BLaER1 (cell line): ENCODE measurements at regions not wholly inside any gene's neighbourhood (a gene's known extent, or its start where the extent isn't known, plus 50 kb on each side); places are given as distances from the start of the nearest gene placed in this dataset.

Source experiments
- H3K27ac ChIP-seq: shearing (Covaris generic); formaldehyde crosslinking; 2 replicates; pipeline ENCODE4 v1.8.1; 2022
- H3K27me3 ChIP-seq: shearing (Covaris generic); formaldehyde crosslinking; 2 replicates; pipeline ENCODE4 v1.8.1; 2022
- H3K36me3 ChIP-seq: shearing (Covaris generic); formaldehyde crosslinking; 2 replicates; pipeline ENCODE4 v1.8.1; 2022
- H3K4me1 ChIP-seq: shearing (Covaris generic); formaldehyde crosslinking; 2 replicates; pipeline ENCODE4 v1.8.1; 2022
- H3K4me2 ChIP-seq: shearing (Covaris generic); formaldehyde crosslinking; 2 replicates; pipeline ENCODE4 v1.8.1; 2022
- H3K4me3 ChIP-seq: shearing (Covaris generic); formaldehyde crosslinking; 2 replicates; pipeline ENCODE4 v1.8.1; 2022
- H3K9ac ChIP-seq: shearing (Covaris generic); formaldehyde crosslinking; 2 replicates; pipeline ENCODE4 v1.8.1; 2022
- H3K9me3 ChIP-seq: shearing (Covaris generic); formaldehyde crosslinking; 2 replicates; pipeline ENCODE4 v1.8.1; 2022
- H4K20me1 ChIP-seq: shearing (Covaris generic); formaldehyde crosslinking; 2 replicates; pipeline ENCODE4 v1.8.1; 2022
- Cebpa-rat ChIP-seq: shearing (Covaris generic); IDR thresholded peaks from 2 replicates; pipeline ENCODE4 v1.8.1; 2022

- H3K36me3 ChIP-seq = no peaks in the 10 kb centered on the region
- no peak overlapping the region for H3K4me2 ChIP-seq
- H3K27ac ChIP-seq = no peak overlapping the region
- no peak overlapping the region for H3K4me3 ChIP-seq
- H3K27me3 ChIP-seq = no peaks in the 10 kb centered on the region
- H4K20me1 ChIP-seq = no peaks in the 10 kb centered on the region
- no peaks in the 10 kb centered on the region for H3K4me1 ChIP-seq
- TF ChIP-seq Cebpa-rat = no peak
- no peak overlapping the region for H3K9ac ChIP-seq
- H3K9me3 ChIP-seq = no peaks in the 10 kb centered on the region
Measured at GRCh38 chr2:123732563-123732962, 292.5 kb upstream of the CNTNAP5 start.

DNA sequence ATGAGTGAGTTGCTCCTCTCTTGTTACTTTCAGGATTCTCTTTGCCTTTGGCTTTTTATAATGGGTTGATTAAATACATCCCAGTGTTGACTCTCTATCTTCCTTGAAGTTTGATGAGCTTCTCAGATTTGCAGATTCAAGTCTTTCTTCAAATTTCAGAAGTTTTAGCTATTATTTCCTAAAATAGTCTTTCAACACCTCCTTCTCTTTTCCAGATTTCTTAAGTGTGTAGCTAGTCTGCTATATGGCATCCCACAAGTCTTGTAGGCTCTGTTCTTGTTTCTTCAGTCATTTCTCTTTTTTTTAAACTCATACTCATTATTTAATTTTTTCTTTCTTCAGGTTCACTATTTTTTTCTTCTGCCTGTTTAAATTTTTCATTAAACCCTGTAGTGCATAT is 287.7 kb upstream of the CNTNAP5 start:
- H3K4me1 ChIP-seq = no peaks in the 10 kb centered on the region
- H3K36me3 ChIP-seq = no peaks in the 10 kb centered on the region
- no peaks in the 10 kb centered on the region for H3K27me3 ChIP-seq
- H3K27ac ChIP-seq = no peak overlapping the region
- TF ChIP-seq Cebpa-rat = no peak
- no peaks in the 10 kb centered on the region for H4K20me1 ChIP-seq
- H3K4me3 ChIP-seq = no peak overlapping the region
- no peak overlapping the region for H3K9ac ChIP-seq
- H3K9me3 ChIP-seq = no peaks in the 10 kb centered on the region
- H3K4me2 ChIP-seq = no peak overlapping the region

GRCh38 chr2:123738643-123739042 is 286.4 kb upstream of the CNTNAP5 start:
- no peak for TF ChIP-seq Cebpa-rat
- no peaks in the 10 kb centered on the region for H4K20me1 ChIP-seq
- H3K9me3 ChIP-seq = no peaks in the 10 kb centered on the region
- no peaks in the 10 kb centered on the region for H3K27me3 ChIP-seq
- no peaks in the 10 kb centered on the region for H3K36me3 ChIP-seq
- H3K4me3 ChIP-seq = no peak overlapping the region
- H3K9ac ChIP-seq = no peak overlapping the region
- no peaks in the 10 kb centered on the region for H3K4me1 ChIP-seq
- no peak overlapping the region for H3K4me2 ChIP-seq
- H3K27ac ChIP-seq = no peak overlapping the region

- Histone ChIP-seq H3K27me3 (no peaks in the 10 kb centered on the region), H3K4me1 (no peaks in the 10 kb centered on the region), H3K9ac (no peak overlapping the region), H3K36me3 (no peaks in the 10 kb centered on the region), H3K9me3 (no peaks in the 10 kb centered on the region), H3K4me2 (no peak overlapping the region), H3K4me3 (no peak overlapping the region), H4K20me1 (no peaks in the 10 kb centered on the region), H3K27ac (no peak overlapping the region)
- TF ChIP-seq Cebpa-rat = no peak
Measured at GRCh38 chr2:123746006-123746405, 279.1 kb upstream of the CNTNAP5 start.

DNA sequence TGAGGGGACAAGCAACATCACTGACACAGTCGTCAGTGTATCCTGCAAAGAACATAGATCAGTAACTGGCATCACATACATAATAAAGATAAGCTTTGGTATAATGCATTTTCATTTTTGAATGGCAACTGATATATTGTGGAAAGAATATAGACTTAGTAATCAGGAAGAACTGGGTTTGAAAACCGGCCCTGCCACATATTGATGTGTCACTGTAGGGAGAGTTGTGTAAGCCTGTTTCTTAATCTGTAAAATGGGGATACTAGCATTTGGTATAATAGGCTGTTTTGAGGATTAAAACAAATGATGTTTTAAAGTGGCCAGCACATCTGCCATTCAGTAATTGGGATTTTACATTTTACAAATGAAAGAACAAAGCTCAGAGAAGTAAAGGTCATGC is 277.8 kb upstream of the CNTNAP5 start:
- H3K4me2 ChIP-seq = no peak overlapping the region
- H3K9ac ChIP-seq = no peak overlapping the region
- no peak for TF ChIP-seq Cebpa-rat
- no peaks in the 10 kb centered on the region for H3K36me3 ChIP-seq
- no peaks in the 10 kb centered on the region for H4K20me1 ChIP-seq
- H3K4me3 ChIP-seq = no peak overlapping the region
- H3K4me1 ChIP-seq = no peaks in the 10 kb centered on the region
- H3K27me3 ChIP-seq = no peaks in the 10 kb centered on the region
- no peak overlapping the region for H3K27ac ChIP-seq
- H3K9me3 ChIP-seq = no peaks in the 10 kb centered on the region

DNA sequence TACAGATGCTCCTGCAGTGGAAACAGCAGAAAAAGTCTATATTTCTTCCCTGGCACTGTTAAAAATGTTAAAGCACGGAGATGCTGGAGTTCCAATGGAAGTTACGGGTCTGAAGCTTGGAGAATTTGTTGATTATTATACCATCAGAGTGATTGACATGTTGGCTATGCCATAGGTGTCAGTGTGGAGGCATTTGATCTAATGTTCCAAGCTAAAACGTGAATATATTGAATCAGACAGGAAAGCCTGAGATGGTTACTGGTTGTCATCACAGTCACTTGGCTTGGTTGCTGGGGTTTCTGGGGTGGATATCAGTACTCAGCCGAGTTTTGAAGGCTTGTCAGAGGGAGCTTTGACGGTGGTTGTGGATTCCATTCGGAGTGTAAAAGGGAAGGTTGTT is 262.9 kb upstream of the CNTNAP5 start:
- H3K4me3 ChIP-seq = no peak overlapping the region
- H3K9ac ChIP-seq = no peak overlapping the region
- no peaks in the 10 kb centered on the region for H4K20me1 ChIP-seq
- H3K27me3 ChIP-seq = no peaks in the 10 kb centered on the region
- no peaks in the 10 kb centered on the region for H3K4me1 ChIP-seq
- H3K4me2 ChIP-seq = no peak overlapping the region
- no peaks in the 10 kb centered on the region for H3K36me3 ChIP-seq
- H3K9me3 ChIP-seq = no peaks in the 10 kb centered on the region
- no peak for TF ChIP-seq Cebpa-rat
- no peak overlapping the region for H3K27ac ChIP-seq

GRCh38 chr2:123768233-123768632 is 256.9 kb upstream of the CNTNAP5 start:
- no peaks in the 10 kb centered on the region for H3K9me3 ChIP-seq
- H3K27ac ChIP-seq = no peak overlapping the region
- H3K27me3 ChIP-seq = no peaks in the 10 kb centered on the region
- no peak overlapping the region for H3K4me3 ChIP-seq
- no peaks in the 10 kb centered on the region for H3K4me1 ChIP-seq
- no peak overlapping the region for H3K4me2 ChIP-seq
- no peak overlapping the region for H3K9ac ChIP-seq
- no peak for TF ChIP-seq Cebpa-rat
- H4K20me1 ChIP-seq = no peaks in the 10 kb centered on the region
- no peaks in the 10 kb centered on the region for H3K36me3 ChIP-seq

- Histone ChIP-seq H4K20me1 (no peaks in the 10 kb centered on the region), H3K27me3 (no peaks in the 10 kb centered on the region), H3K9ac (no peak overlapping the region), H3K4me2 (no peak overlapping the region), H3K36me3 (no peaks in the 10 kb centered on the region), H3K27ac (no peak overlapping the region), H3K4me1 (no peaks in the 10 kb centered on the region), H3K4me3 (no peak overlapping the region), H3K9me3 (no peaks in the 10 kb centered on the region)
- TF ChIP-seq Cebpa-rat = no peak
Measured at GRCh38 chr2:123769001-123769400, 256.1 kb upstream of the CNTNAP5 start.

- no peak for TF ChIP-seq Cebpa-rat
- Histone ChIP-seq H3K9me3 (no peaks in the 10 kb centered on the region), H3K4me2 (no peak overlapping the region), H3K27ac (no peak overlapping the region), H3K4me1 (no peaks in the 10 kb centered on the region), H3K4me3 (no peak overlapping the region), H3K9ac (no peak overlapping the region), H4K20me1 (no peaks in the 10 kb centered on the region), H3K36me3 (no peaks in the 10 kb centered on the region), H3K27me3 (no peaks in the 10 kb centered on the region)
Measured at GRCh38 chr2:123770996-123771720, 253.9 kb upstream of the CNTNAP5 start.

DNA sequence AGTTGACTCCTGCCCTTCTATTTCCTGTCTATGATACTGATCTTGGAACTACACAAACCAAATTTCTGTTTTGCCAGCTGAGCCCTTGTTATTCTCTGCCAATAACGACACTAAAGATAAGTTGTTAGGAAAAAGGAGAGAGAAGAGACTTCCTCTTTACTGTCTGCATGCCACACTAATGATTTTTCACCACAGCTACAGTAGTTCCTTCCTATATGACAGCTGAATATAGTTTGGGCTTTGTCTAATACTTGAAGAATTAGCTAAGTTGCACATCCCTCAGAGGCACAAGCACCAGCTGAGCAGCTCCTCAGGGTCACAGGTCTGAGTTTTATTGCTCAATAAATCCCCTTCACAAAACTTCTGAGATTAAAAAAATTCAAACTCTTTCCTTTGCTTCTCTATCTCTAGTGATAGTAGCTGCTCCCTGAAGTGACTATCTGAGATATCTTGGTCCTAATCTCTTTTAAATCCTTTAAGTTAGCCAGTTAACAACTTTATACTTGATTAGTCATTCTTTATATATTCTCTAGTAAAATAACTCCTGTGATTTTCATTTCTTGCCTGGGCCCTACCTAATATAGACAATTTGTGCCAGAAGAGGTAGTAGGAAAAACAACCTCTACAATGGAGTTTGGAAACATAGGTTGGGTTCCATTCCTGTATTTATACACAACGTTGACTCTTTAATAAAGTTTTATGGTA is 253.0 kb upstream of the CNTNAP5 start:
- no peaks in the 10 kb centered on the region for H3K9me3 ChIP-seq
- H3K4me3 ChIP-seq = no peak overlapping the region
- no peaks in the 10 kb centered on the region for H4K20me1 ChIP-seq
- TF ChIP-seq Cebpa-rat = no peak
- no peak overlapping the region for H3K9ac ChIP-seq
- H3K27me3 ChIP-seq = no peaks in the 10 kb centered on the region
- H3K4me2 ChIP-seq = no peak overlapping the region
- H3K27ac ChIP-seq = no peak overlapping the region
- no peaks in the 10 kb centered on the region for H3K36me3 ChIP-seq
- H3K4me1 ChIP-seq = no peaks in the 10 kb centered on the region
